MG63 (cell line): ENCODE measurements at regions not wholly inside any gene's neighbourhood (a gene's known extent, or its start where the extent isn't known, plus 50 kb on each side); places are given as distances from the start of the nearest gene placed in this dataset.
"Not testable (repeated sequence)": the region's sequence is repeated elsewhere in the genome, so short reads cannot be mapped to it uniquely, and the experiment has no call there.

ENCODE experiments used
- DNase-seq: peaks from one replicate; pipeline ENCODE4 v3.0.0-alpha.2; 2020
- H3K27me3 ChIP-seq: fragments of 250-450 bp; sonication (Bioruptor Pico); 2 replicates; pipeline ENCODE4 v1.5.1; 2020; ENCODE audit warnings: mild to moderate bottlenecking, moderate library complexity
- H3K36me3 ChIP-seq: fragments of 250-450 bp; sonication (Bioruptor Pico); 2 replicates; pipeline ENCODE4 v1.5.1; 2020; ENCODE audit warnings: mild to moderate bottlenecking, moderate library complexity
- H3K4me3 ChIP-seq: fragments of 250-450 bp; sonication (Bioruptor Pico); 2 replicates; pipeline ENCODE4 v1.5.1; 2020; ENCODE audit warnings: mild to moderate bottlenecking, moderate library complexity
- H3K9me3 ChIP-seq: fragments of 250-450 bp; sonication (Bioruptor Pico); 2 replicates; pipeline ENCODE4 v1.5.1; 2020; ENCODE audit warnings: mild to moderate bottlenecking, moderate library complexity

- no peak for DNase-seq
- H3K4me3 ChIP-seq: no peak overlapping the region
- peaks cover 2% of the 10 kb centered on the region; the same call in 1 of the 2 replicates for H3K9me3 ChIP-seq
- H3K36me3 ChIP-seq: no peaks in the 10 kb centered on the region
- H3K27me3 ChIP-seq: no peaks in the 10 kb centered on the region
These were observed 138.3 kb upstream of the HMGN3 start for GRCh38 chr6:79372757-79373156.

- no peak for DNase-seq
- Histone ChIP-seq H3K36me3 (no peaks in the 10 kb centered on the region), H3K27me3 (no peaks in the 10 kb centered on the region), H3K9me3 (peaks cover 2% of the 10 kb centered on the region; the same call in 1 of the 2 replicates), H3K4me3 (no peak overlapping the region)
These were observed 134.5 kb upstream of the HMGN3 start for GRCh38 chr6:79369026-79369425.

- not testable (repeated sequence) for H3K4me3 ChIP-seq, DNase-seq
These were observed 129.0 kb upstream of the HMGN3 start for GRCh38 chr6:79363441-79363840.

GRCh38 chr6:79361074-79361473 lies 126.6 kb upstream of the HMGN3 start:
- DNase-seq: not testable (repeated sequence)

More at GRCh38 chr6:79363441-79363840, 129.0 kb upstream of the HMGN3 start:
- not testable (repeated sequence) for H3K9me3 ChIP-seq, H3K36me3 ChIP-seq, H3K27me3 ChIP-seq

GRCh38 chr6:79353226-79353625 lies 118.7 kb upstream of the HMGN3 start:
- Histone ChIP-seq H3K36me3 (no peaks in the 10 kb centered on the region), H3K4me3 (no peak overlapping the region), H3K27me3 (no peaks in the 10 kb centered on the region), H3K9me3 (peaks cover 1% of the 10 kb centered on the region; the same call in 1 of the 2 replicates)
- DNase-seq: no peak

More at GRCh38 chr6:79361074-79361473, 126.6 kb upstream of the HMGN3 start:
- not testable (repeated sequence) for H3K36me3 ChIP-seq, H3K9me3 ChIP-seq, H3K4me3 ChIP-seq, H3K27me3 ChIP-seq

GRCh38 chr6:79338493-79338892 lies 104.0 kb upstream of the HMGN3 start:
- Histone ChIP-seq H3K36me3 (no peaks in the 10 kb centered on the region), H3K4me3 (no peak overlapping the region), H3K9me3 (no peaks in the 10 kb centered on the region), H3K27me3 (no peaks in the 10 kb centered on the region)
- DNase-seq: no peak

GRCh38 chr6:79335133-79335674 lies 100.7 kb upstream of the HMGN3 start:
- DNase-seq: no peak
- H3K4me3 ChIP-seq: no peak overlapping the region
- H3K36me3 ChIP-seq: no peaks in the 10 kb centered on the region
- no peaks in the 10 kb centered on the region for H3K9me3 ChIP-seq
- H3K27me3 ChIP-seq: no peaks in the 10 kb centered on the region

GRCh38 chr6:79334674-79335073 lies 100.2 kb upstream of the HMGN3 start:
- Histone ChIP-seq H3K9me3 (no peaks in the 10 kb centered on the region), H3K36me3 (no peaks in the 10 kb centered on the region), H3K4me3 (no peak overlapping the region), H3K27me3 (no peaks in the 10 kb centered on the region)
- DNase-seq: no peak

- no peaks in the 10 kb centered on the region for H3K36me3 ChIP-seq
- H3K9me3 ChIP-seq: no peaks in the 10 kb centered on the region
- H3K4me3 ChIP-seq: no peak overlapping the region
- H3K27me3 ChIP-seq: no peaks in the 10 kb centered on the region
- no peak for DNase-seq
These were observed 96.2 kb upstream of the HMGN3 start for GRCh38 chr6:79330704-79331103.

GRCh38 chr6:79313254-79313653 lies 78.8 kb upstream of the HMGN3 start:
- Histone ChIP-seq H3K9me3 (no peaks in the 10 kb centered on the region; the same call in 1 of the 2 replicates), H3K36me3 (no peaks in the 10 kb centered on the region), H3K27me3 (no peaks in the 10 kb centered on the region), H3K4me3 (no peak overlapping the region)
- DNase-seq: no peak

- Histone ChIP-seq H3K9me3 (no peaks in the 10 kb centered on the region), H3K36me3 (no peaks in the 10 kb centered on the region), H3K4me3 (no peak overlapping the region), H3K27me3 (no peaks in the 10 kb centered on the region)
- no peak for DNase-seq
These were observed 73.0 kb upstream of the HMGN3 start for GRCh38 chr6:79307321-79308036.

GRCh38 chr6:79305020-79305419 lies 70.5 kb upstream of the HMGN3 start:
- no peak for DNase-seq
- Histone ChIP-seq H3K27me3 (no peaks in the 10 kb centered on the region), H3K36me3 (no peaks in the 10 kb centered on the region), H3K9me3 (no peaks in the 10 kb centered on the region), H3K4me3 (no peak overlapping the region)

- H3K9me3 ChIP-seq: no peaks in the 10 kb centered on the region
These were observed 67.9 kb upstream of the HMGN3 start for GRCh38 chr6:79302341-79302740.

GRCh38 chr6:79301290-79301689 lies 66.8 kb upstream of the HMGN3 start:
- no peak overlapping the region for H3K4me3 ChIP-seq
- no peaks in the 10 kb centered on the region for H3K36me3 ChIP-seq
- no peaks in the 10 kb centered on the region for H3K27me3 ChIP-seq
- no peaks in the 10 kb centered on the region for H3K9me3 ChIP-seq
- DNase-seq: no peak

More at GRCh38 chr6:79302341-79302740, 67.9 kb upstream of the HMGN3 start:
- H3K27me3 ChIP-seq: no peaks in the 10 kb centered on the region
- H3K4me3 ChIP-seq: no peak overlapping the region
- no peak for DNase-seq
- no peaks in the 10 kb centered on the region for H3K36me3 ChIP-seq

- Histone ChIP-seq H3K27me3 (no peaks in the 10 kb centered on the region), H3K4me3 (no peak overlapping the region), H3K36me3 (no peaks in the 10 kb centered on the region), H3K9me3 (no peaks in the 10 kb centered on the region)
- DNase-seq: no peak
These were observed 61.7 kb upstream of the HMGN3 start for GRCh38 chr6:79296211-79296610.
